ENCODE measurements at regions not wholly inside any gene's neighbourhood (a gene's known extent, or its start where the extent isn't known, plus 50 kb on each side); places are given as distances from the start of the nearest gene placed in this dataset.

DNA sequence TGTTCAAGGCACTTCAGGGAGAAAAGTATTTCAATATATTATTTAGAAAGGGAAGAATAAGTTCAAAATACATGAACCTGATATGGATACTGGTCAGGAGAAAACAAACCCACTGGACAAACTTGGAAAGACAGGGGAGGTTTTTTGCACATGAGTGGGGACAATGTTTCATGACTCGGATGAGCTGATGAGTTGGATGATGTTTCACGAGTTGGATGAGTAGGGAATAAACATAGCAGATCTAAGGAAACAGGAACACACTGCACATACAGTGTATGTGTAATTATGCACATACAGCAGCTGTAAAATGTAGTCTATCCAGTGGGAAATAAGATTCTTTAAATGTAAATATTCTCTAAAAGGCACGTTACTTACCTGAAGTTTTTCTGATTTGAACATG is 682.9 kb upstream of the ADAMTS5 start:
- DNase-seq, result no peak
- H3K36me3 ChIP-seq (ENCODE audit: insufficient read depth, low read length), result no peaks in the 10 kb centered on the region

DNA sequence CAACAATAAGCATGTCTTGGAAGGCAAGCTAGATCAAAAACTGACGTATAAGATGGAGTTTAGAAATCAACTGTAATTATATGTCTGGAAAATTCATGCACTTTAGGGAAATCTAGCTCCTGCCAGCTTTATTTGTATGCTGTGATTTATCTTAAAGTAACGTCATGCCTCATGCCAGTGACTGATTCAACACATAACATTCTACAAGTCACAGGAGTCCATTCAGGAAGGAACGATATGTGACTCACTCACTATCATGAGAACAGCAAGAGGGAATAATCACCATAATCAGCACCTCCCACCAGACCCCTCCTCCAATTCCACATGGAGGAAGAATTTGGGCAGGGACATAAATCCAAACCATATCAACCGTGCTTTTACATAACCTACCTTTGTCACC is 682.4 kb upstream of the ADAMTS5 start:
- no peaks in the 10 kb centered on the region for H3K27me3 ChIP-seq (ENCODE audit: insufficient read depth, low read length, poor library complexity)
- no peak overlapping the region for H3K27ac ChIP-seq (ENCODE audit: low read length)
- no peaks in the 10 kb centered on the region for H3K36me3 ChIP-seq (ENCODE audit: insufficient read depth, low read length)
- no peaks in the 10 kb centered on the region for H3K4me1 ChIP-seq (ENCODE audit: insufficient read depth, low read length)
- ATAC-seq (ENCODE audit: insufficient read depth, low read depth) (no peak), DNase-seq (no peak)
- H2AFZ ChIP-seq (ENCODE audit: low read depth, low read length), result no peak overlapping the region
- H4K20me1 ChIP-seq (ENCODE audit: insufficient read depth, low read length), result no peaks in the 10 kb centered on the region
- no peak overlapping the region for H3K4me2 ChIP-seq (ENCODE audit: insufficient read depth, low read length)
- no peaks in the 10 kb centered on the region for H3K79me2 ChIP-seq (ENCODE audit: insufficient read depth, low read length)
- no peak overlapping the region for H3K4me3 ChIP-seq (ENCODE audit: low read depth in 1 of 2, low read length in 2 of 2)
- no peak overlapping the region for H3K9ac ChIP-seq (ENCODE audit: low read depth, low read length)
- H3K9me3 ChIP-seq (ENCODE audit: insufficient read depth, low read length, severe bottlenecking), result no peaks in the 10 kb centered on the region
- TF ChIP-seq EZH2 (IDR thresholded peaks at IDR 0.05; ENCODE audit: borderline replicate concordance, low read depth, low read length, severe bottlenecking), result no peak
- TF ChIP-seq, protein P1, sequence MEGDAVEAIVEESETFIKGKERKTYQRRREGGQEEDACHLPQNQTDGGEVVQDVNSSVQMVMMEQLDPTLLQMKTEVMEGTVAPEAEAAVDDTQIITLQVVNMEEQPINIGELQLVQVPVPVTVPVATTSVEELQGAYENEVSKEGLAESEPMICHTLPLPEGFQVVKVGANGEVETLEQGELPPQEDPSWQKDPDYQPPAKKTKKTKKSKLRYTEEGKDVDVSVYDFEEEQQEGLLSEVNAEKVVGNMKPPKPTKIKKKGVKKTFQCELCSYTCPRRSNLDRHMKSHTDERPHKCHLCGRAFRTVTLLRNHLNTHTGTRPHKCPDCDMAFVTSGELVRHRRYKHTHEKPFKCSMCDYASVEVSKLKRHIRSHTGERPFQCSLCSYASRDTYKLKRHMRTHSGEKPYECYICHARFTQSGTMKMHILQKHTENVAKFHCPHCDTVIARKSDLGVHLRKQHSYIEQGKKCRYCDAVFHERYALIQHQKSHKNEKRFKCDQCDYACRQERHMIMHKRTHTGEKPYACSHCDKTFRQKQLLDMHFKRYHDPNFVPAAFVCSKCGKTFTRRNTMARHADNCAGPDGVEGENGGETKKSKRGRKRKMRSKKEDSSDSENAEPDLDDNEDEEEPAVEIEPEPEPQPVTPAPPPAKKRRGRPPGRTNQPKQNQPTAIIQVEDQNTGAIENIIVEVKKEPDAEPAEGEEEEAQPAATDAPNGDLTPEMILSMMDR (IDR thresholded peaks at IDR 0.05; ENCODE audit: borderline replicate concordance, extremely low read depth, low read length, poor library complexity, severe bottlenecking), result no peak

More for the DNA sequence above, 682.9 kb upstream of the ADAMTS5 start:
- Histone ChIP-seq H3K79me2 (ENCODE audit: insufficient read depth, low read length) (no peaks in the 10 kb centered on the region), H3K9me3 (ENCODE audit: insufficient read depth, low read length, severe bottlenecking) (no peaks in the 10 kb centered on the region), H3K9ac (ENCODE audit: low read depth, low read length) (no peak overlapping the region), H2AFZ (ENCODE audit: low read depth, low read length) (no peak overlapping the region), H3K4me2 (ENCODE audit: insufficient read depth, low read length) (no peak overlapping the region), H4K20me1 (ENCODE audit: insufficient read depth, low read length) (no peaks in the 10 kb centered on the region), H3K27me3 (ENCODE audit: insufficient read depth, low read length, poor library complexity) (no peaks in the 10 kb centered on the region), H3K4me1 (ENCODE audit: insufficient read depth, low read length) (no peaks in the 10 kb centered on the region), H3K4me3 (ENCODE audit: low read depth in 1 of 2, low read length in 2 of 2) (no peak overlapping the region), H3K27ac (ENCODE audit: low read length) (no peak overlapping the region)
- no peak for TF ChIP-seq EZH2 (IDR thresholded peaks at IDR 0.05; ENCODE audit: borderline replicate concordance, low read depth, low read length, severe bottlenecking)
- TF ChIP-seq, protein P1 (IDR thresholded peaks at IDR 0.05; ENCODE audit: borderline replicate concordance, extremely low read depth, low read length, poor library complexity, severe bottlenecking), result no peak
- no peak for ATAC-seq (ENCODE audit: insufficient read depth, low read depth)

DNA sequence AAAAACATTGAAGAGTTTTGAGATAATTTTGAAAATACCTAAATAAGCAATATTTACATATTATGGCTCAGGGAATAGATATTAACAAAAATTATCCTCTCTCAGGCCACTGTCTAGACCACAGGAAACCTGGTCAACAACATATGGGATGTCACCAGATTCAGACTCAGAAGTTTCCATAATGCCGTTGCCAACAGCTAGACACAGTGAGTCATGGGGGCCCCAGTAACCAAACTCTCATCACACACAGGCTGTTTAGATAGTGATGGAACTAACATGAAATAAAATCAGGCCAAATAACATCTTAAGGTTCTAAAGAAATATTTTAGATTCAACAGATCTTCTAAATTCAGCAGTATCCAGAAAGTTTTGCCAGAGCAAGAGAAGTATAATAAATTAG is 681.7 kb upstream of the ADAMTS5 start:
- Histone ChIP-seq H2AFZ (ENCODE audit: low read depth, low read length) (no peak overlapping the region), H3K9ac (ENCODE audit: low read depth, low read length) (no peak overlapping the region), H3K9me3 (ENCODE audit: insufficient read depth, low read length, severe bottlenecking) (no peaks in the 10 kb centered on the region), H3K79me2 (ENCODE audit: insufficient read depth, low read length) (no peaks in the 10 kb centered on the region), H3K36me3 (ENCODE audit: insufficient read depth, low read length) (no peaks in the 10 kb centered on the region), H4K20me1 (ENCODE audit: insufficient read depth, low read length) (no peaks in the 10 kb centered on the region), H3K4me2 (ENCODE audit: insufficient read depth, low read length) (no peak overlapping the region), H3K4me3 (ENCODE audit: low read depth in 1 of 2, low read length in 2 of 2) (no peak overlapping the region), H3K27ac (ENCODE audit: low read length) (no peak overlapping the region), H3K27me3 (ENCODE audit: insufficient read depth, low read length, poor library complexity) (no peaks in the 10 kb centered on the region), H3K4me1 (ENCODE audit: insufficient read depth, low read length) (no peaks in the 10 kb centered on the region)
- TF ChIP-seq EZH2 (IDR thresholded peaks at IDR 0.05; ENCODE audit: borderline replicate concordance, low read depth, low read length, severe bottlenecking), result no peak
- TF ChIP-seq, protein P1 (IDR thresholded peaks at IDR 0.05; ENCODE audit: borderline replicate concordance, extremely low read depth, low read length, poor library complexity, severe bottlenecking), result no peak
- ATAC-seq (ENCODE audit: insufficient read depth, low read depth) (no peak), DNase-seq (no peak)

DNA sequence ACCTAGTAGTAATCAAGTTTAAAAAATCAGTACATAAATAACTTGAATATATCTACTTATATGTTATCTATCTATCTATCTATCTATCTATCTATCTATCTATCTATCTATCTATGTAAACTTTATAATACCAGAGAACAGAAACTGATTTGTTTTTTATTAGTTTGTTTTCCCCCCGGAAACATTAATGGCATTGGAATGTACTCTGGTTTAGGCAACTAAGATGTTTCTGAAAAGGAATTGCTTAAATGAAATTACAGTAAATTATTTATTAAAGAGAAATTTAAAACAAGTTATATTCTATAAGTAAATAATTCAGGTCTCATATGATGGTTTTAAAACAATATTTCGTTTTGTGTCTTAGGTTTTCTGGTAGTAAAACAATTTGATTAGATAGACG is 681.0 kb upstream of the ADAMTS5 start:
- TF ChIP-seq EZH2 (IDR thresholded peaks at IDR 0.05; ENCODE audit: borderline replicate concordance, low read depth, low read length, severe bottlenecking), result no peak
- TF ChIP-seq, protein P1 (IDR thresholded peaks at IDR 0.05; ENCODE audit: borderline replicate concordance, extremely low read depth, low read length, poor library complexity, severe bottlenecking), result no peak

More for the DNA sequence above, 681.0 kb upstream of the ADAMTS5 start:
- no peaks in the 10 kb centered on the region for H4K20me1 ChIP-seq (ENCODE audit: insufficient read depth, low read length)
- no peaks in the 10 kb centered on the region for H3K27me3 ChIP-seq (ENCODE audit: insufficient read depth, low read length, poor library complexity)
- H3K4me2 ChIP-seq (ENCODE audit: insufficient read depth, low read length), result no peak overlapping the region
- no peak for DNase-seq
- no peaks in the 10 kb centered on the region for H3K9me3 ChIP-seq (ENCODE audit: insufficient read depth, low read length, severe bottlenecking)
- no peak overlapping the region for H2AFZ ChIP-seq (ENCODE audit: low read depth, low read length)
- no peaks in the 10 kb centered on the region for H3K4me1 ChIP-seq (ENCODE audit: insufficient read depth, low read length)
- ATAC-seq (ENCODE audit: insufficient read depth, low read depth), result no peak
- H3K4me3 ChIP-seq (ENCODE audit: low read depth in 1 of 2, low read length in 2 of 2), result no peak overlapping the region
- H3K79me2 ChIP-seq (ENCODE audit: insufficient read depth, low read length), result no peaks in the 10 kb centered on the region
- no peak overlapping the region for H3K9ac ChIP-seq (ENCODE audit: low read depth, low read length)
- no peak overlapping the region for H3K27ac ChIP-seq (ENCODE audit: low read length)
- no peaks in the 10 kb centered on the region for H3K36me3 ChIP-seq (ENCODE audit: insufficient read depth, low read length)
